ENCODE measurements at regions not wholly inside any gene's neighbourhood (a gene's known extent, or its start where the extent isn't known, plus 50 kb on each side); places are given as distances from the start of the nearest gene placed in this dataset.
"Not testable (repeated sequence)": the region's sequence is repeated elsewhere in the genome, so short reads cannot be mapped to it uniquely, and the experiment has no call there.

GRCh38 chr2:114248648-114249047 lies 193.8 kb upstream of the DPP10 start:
- in situ Hi-C loops (cut with HindIII; ENCODE audit: low sequenced_read_pairs) = no loop called here

GRCh38 chr2:114252713-114253112 lies 189.7 kb upstream of the DPP10 start:
- in situ Hi-C loops (cut with HindIII; ENCODE audit: low sequenced_read_pairs) = no loop called here

- in situ Hi-C loops (cut with HindIII; ENCODE audit: low sequenced_read_pairs) = no loop called here
These were observed 187.6 kb upstream of the DPP10 start for GRCh38 chr2:114254875-114255274.

- in situ Hi-C loops (cut with HindIII; ENCODE audit: low sequenced_read_pairs) = no loop called here
These were observed 183.1 kb upstream of the DPP10 start for GRCh38 chr2:114259389-114259788.

- in situ Hi-C loops (cut with HindIII; ENCODE audit: low sequenced_read_pairs) = no loop called here
These were observed 181.1 kb upstream of the DPP10 start for GRCh38 chr2:114261366-114261765.

GRCh38 chr2:114265261-114265660 lies 177.2 kb upstream of the DPP10 start:
- in situ Hi-C loops (cut with HindIII; ENCODE audit: low sequenced_read_pairs) = no loop called here

GRCh38 chr2:114274957-114275356 lies 167.5 kb upstream of the DPP10 start:
- in situ Hi-C loops (cut with HindIII; ENCODE audit: low sequenced_read_pairs) = no loop called here

GRCh38 chr2:114281188-114281587 lies 161.3 kb upstream of the DPP10 start:
- in situ Hi-C loops (cut with HindIII; ENCODE audit: low sequenced_read_pairs) = no loop called here

GRCh38 chr2:114283774-114284173 lies 158.7 kb upstream of the DPP10 start:
- in situ Hi-C loops (cut with HindIII; ENCODE audit: low sequenced_read_pairs) = no loop called here

- in situ Hi-C loops (cut with HindIII; ENCODE audit: low sequenced_read_pairs) = no loop called here
These were observed 156.0 kb upstream of the DPP10 start for GRCh38 chr2:114286438-114286837.

GRCh38 chr2:114293355-114293754 lies 149.1 kb upstream of the DPP10 start:
- in situ Hi-C loops (cut with HindIII; ENCODE audit: low sequenced_read_pairs) = no loop called here

GRCh38 chr2:114294741-114295140 lies 147.7 kb upstream of the DPP10 start:
- in situ Hi-C loops (cut with HindIII; ENCODE audit: low sequenced_read_pairs) = no loop called here

- in situ Hi-C loops (cut with HindIII; ENCODE audit: low sequenced_read_pairs) = not testable (repeated sequence)
These were observed 142.1 kb upstream of the DPP10 start for GRCh38 chr2:114300351-114300750.

GRCh38 chr2:114316532-114317300 lies 125.7 kb upstream of the DPP10 start:
- in situ Hi-C loops (cut with HindIII; ENCODE audit: low sequenced_read_pairs) = no loop called here

- in situ Hi-C loops (cut with HindIII; ENCODE audit: low sequenced_read_pairs) = no loop called here
These were observed 111.8 kb upstream of the DPP10 start for GRCh38 chr2:114330594-114330993.

GRCh38 chr2:114331934-114332333 lies 110.5 kb upstream of the DPP10 start:
- in situ Hi-C loops (cut with HindIII; ENCODE audit: low sequenced_read_pairs) = no loop called here

- in situ Hi-C loops (cut with HindIII; ENCODE audit: low sequenced_read_pairs) = no loop called here
These were observed 97.2 kb upstream of the DPP10 start for GRCh38 chr2:114345246-114345645.

- in situ Hi-C loops (cut with HindIII; ENCODE audit: low sequenced_read_pairs) = no loop called here
These were observed 95.8 kb upstream of the DPP10 start for GRCh38 chr2:114346658-114347057.

- in situ Hi-C loops (cut with HindIII; ENCODE audit: low sequenced_read_pairs) = no loop called here
These were observed 92.2 kb upstream of the DPP10 start for GRCh38 chr2:114350186-114350725.

GRCh38 chr2:114352988-114353387 lies 89.5 kb upstream of the DPP10 start:
- in situ Hi-C loops (cut with HindIII; ENCODE audit: low sequenced_read_pairs) = no loop called here

GRCh38 chr2:114354199-114354598 lies 88.2 kb upstream of the DPP10 start:
- in situ Hi-C loops (cut with HindIII; ENCODE audit: low sequenced_read_pairs) = no loop called here

- in situ Hi-C loops (cut with HindIII; ENCODE audit: low sequenced_read_pairs) = no loop called here
These were observed 73.7 kb upstream of the DPP10 start for GRCh38 chr2:114368705-114369104.

GRCh38 chr2:114371721-114372120 lies 70.7 kb upstream of the DPP10 start:
- in situ Hi-C loops (cut with HindIII; ENCODE audit: low sequenced_read_pairs) = not testable (repeated sequence)

Measured in DLD1 (cell line).